ENCODE measurements at regions not wholly inside any gene's neighbourhood (a gene's known extent, or its start where the extent isn't known, plus 50 kb on each side); places are given as distances from the start of the nearest gene placed in this dataset.

- H3K4me3 ChIP-seq (ENCODE audit: low read depth, low read length): peak overlapping the region; percentile 64
- peak; percentile 93 for DNase-seq (ENCODE audit: low read depth)
- TF ChIP-seq CTCF (IDR thresholded peaks at IDR 0.05; ENCODE audit: low read depth, low read length) (peak; percentile 45), POLR2A (IDR thresholded peaks at IDR 0.05; ENCODE audit: extremely low read depth, insufficient read length) (no peak), MYC (IDR thresholded peaks at IDR 0.05; ENCODE audit: low read depth, low read length) (0 out of 2 replicates have a peak, but pooled peaks have one; percentile 29)
- TF ChIP-seq, protein P1, sequence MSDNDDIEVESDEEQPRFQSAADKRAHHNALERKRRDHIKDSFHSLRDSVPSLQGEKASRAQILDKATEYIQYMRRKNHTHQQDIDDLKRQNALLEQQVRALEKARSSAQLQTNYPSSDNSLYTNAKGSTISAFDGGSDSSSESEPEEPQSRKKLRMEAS (IDR thresholded peaks at IDR 0.05; ENCODE audit: low read depth, low read length): no peak
Observed at GRCh38 chr5:69042915-69043654, 50.7 kb upstream of the SLC30A5 start.

DNA sequence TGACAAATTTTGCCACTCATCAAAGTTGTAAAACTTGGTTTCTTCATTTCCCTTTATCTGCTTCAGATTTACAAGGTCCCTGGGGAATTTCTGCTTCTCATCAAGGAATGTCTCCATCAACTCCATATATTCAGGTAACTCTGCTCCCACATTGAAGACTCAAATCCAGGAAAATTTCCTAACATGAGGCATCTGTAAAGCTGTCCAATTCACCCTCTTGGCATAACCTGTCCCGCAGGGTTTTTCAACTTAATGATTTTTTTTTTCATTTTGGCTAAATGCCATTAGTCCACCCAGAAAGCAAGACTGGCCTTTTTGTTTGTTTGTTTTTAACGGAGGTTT is 50.2 kb upstream of the SLC30A5 start:
- TF ChIP-seq POLR2A (IDR thresholded peaks at IDR 0.05; ENCODE audit: extremely low read depth, insufficient read length) (no peak), MYC (IDR thresholded peaks at IDR 0.05; ENCODE audit: low read depth, low read length) (no peak), CTCF (IDR thresholded peaks at IDR 0.05; ENCODE audit: low read depth, low read length) (no peak)
- TF ChIP-seq, protein P1 (IDR thresholded peaks at IDR 0.05; ENCODE audit: low read depth, low read length): no peak
- H3K4me3 ChIP-seq (ENCODE audit: low read depth, low read length): no peak overlapping the region
- peak; percentile 13 for DNase-seq (ENCODE audit: low read depth)
